A549 (cell line): ENCODE measurements at regions not wholly inside any gene's neighbourhood (a gene's known extent, or its start where the extent isn't known, plus 50 kb on each side); places are given as distances from the start of the nearest gene placed in this dataset.

Experiments
- ATAC-seq, 2 experiments: fragments of 200-7000 bp in 1 of 2; fragments of >200 bp in 1 of 2; cut with Nextera tagmentation in 1 of 2; cut with Tn5 transposase in 1 of 2; 3 replicates each; pipeline versions ENCODE4 v1.8.0 to v1.9.1; 2018 to 2020; ENCODE audit warnings: mild to moderate bottlenecking in 1 of 2, moderate library complexity in 1 of 2
- CTCF ChIA-PET: fragments of 300-600 bp; sonication (Branson Sonifier 250); formaldehyde crosslinking; extraction: SDS; loops from one replicate; lab custom pipeline; 2021; ENCODE audit warnings: antibody characterized with exemption, inconsistent platforms; lab: Yijun Ruan, JAX
- POLR2A ChIA-PET: fragments of 350-600 bp; formaldehyde crosslinking; extraction: SDS; loops from one replicate; lab custom pipeline; 2021; ENCODE audit warnings: antibody characterized with exemption, inconsistent platforms; lab: Yijun Ruan, JAX
- DNase-seq, 2 experiments: peaks; one replicate each; pipeline versions ENCODE4 v3.0.0 to v3.0.0-alpha.2; 2011 to 2016; ENCODE audit warnings: low read depth in 1 of 2, low spot score in 1 of 2
- FAIRE-seq: peaks from 2 replicates; lab custom pipeline; 2011; peaks lifted over from hg19 to GRCh38; lab: Jason Lieb, UNC
- H3K27ac ChIP-seq, 2 experiments: fragments of >200 bp; sonication (Bioruptor Twin); formaldehyde crosslinking; 3 replicates each; pipeline ENCODE4 v1.5.1; 2016 to 2017
- H3K4me1 ChIP-seq: fragments of >200 bp; sonication (Bioruptor Twin); formaldehyde crosslinking; 3 replicates; pipeline ENCODE4 v1.6.1; 2016
- H3K4me2 ChIP-seq: fragments of >200 bp; sonication (Bioruptor Twin); formaldehyde crosslinking; 3 replicates; pipeline ENCODE4 v1.6.1; 2016
- H3K4me3 ChIP-seq: fragments of >200 bp; sonication (Bioruptor Twin); formaldehyde crosslinking; 3 replicates; pipeline ENCODE4 v1.5.1; 2016
- H3K9me3 ChIP-seq: fragments of >200 bp; sonication (Bioruptor Twin); formaldehyde crosslinking; 3 replicates; pipeline ENCODE4 v1.6.1; 2016
- CEBPB ChIP-seq, 2 experiments: fragments of >200 bp in 1 of 2; sonication (Bioruptor Twin) in 1 of 2; formaldehyde crosslinking in 1 of 2; IDR thresholded peaks; 2 replicates each; pipeline ENCODE4 v1.6.1; 2012 to 2016
- HDAC2 ChIP-seq: fragments of 200-600 bp; sonication (generic); IDR thresholded peaks from 2 replicates; pipeline ENCODE4 v1.6.1; 2016
- HOXB13 ChIP-seq: fragments of 250-450 bp; sonication (Bioruptor Pico); IDR thresholded peaks from 2 replicates; pipeline ENCODE4 v1.5.0; 2020; ENCODE audit warnings: low read depth, mild to moderate bottlenecking, moderate library complexity
- JUNB ChIP-seq: fragments of >200 bp; sonication (Bioruptor Twin); formaldehyde crosslinking; IDR thresholded peaks from 2 replicates; pipeline ENCODE4 v1.6.1; 2016
- KDM1A ChIP-seq: fragments of 200-600 bp; sonication (generic); IDR thresholded peaks from 2 replicates; pipeline ENCODE4 v1.6.1; 2016; ENCODE audit warnings: low read depth, mild to moderate bottlenecking
- MYC ChIP-seq: IDR thresholded peaks from 2 replicates; pipeline ENCODE4 v1.6.1; 2012; ENCODE audit warnings: mild to moderate bottlenecking, inconsistent platforms, low read length, improper control_type of control experiment, borderline replicate concordance
- NPAS2 ChIP-seq: fragments of 250-450 bp; sonication (Bioruptor Pico); IDR thresholded peaks from 2 replicates; pipeline ENCODE4 v1.8.0; 2022; ENCODE audit warnings: mild to moderate bottlenecking, moderate library complexity, borderline replicate concordance
- NR3C1 ChIP-seq: fragments of >200 bp; sonication (Bioruptor Twin); formaldehyde crosslinking; IDR thresholded peaks from 3 replicates; pipeline ENCODE4 v1.6.1; 2017
- POLR2AphosphoS2 ChIP-seq: conservative IDR thresholded peaks from 2 replicates; pipeline ENCODE4 v1.6.1; 2012; ENCODE audit warnings: low read length, improper control_type of control experiment, inconsistent platforms
- RARB ChIP-seq: fragments of 250-450 bp; sonication (Bioruptor Pico); IDR thresholded peaks from 2 replicates; pipeline ENCODE4 v1.8.0; 2021; ENCODE audit warnings: mild to moderate bottlenecking, moderate library complexity
- SREBF2 ChIP-seq: fragments of 450-650 bp; IDR thresholded peaks from 2 replicates; pipeline ENCODE4 v1.6.1; 2014; ENCODE audit warnings: mild to moderate bottlenecking, moderate library complexity
- ZNF302 ChIP-seq: fragments of 250-450 bp; sonication (Bioruptor Pico); IDR thresholded peaks from 2 replicates; pipeline ENCODE4 v1.9.0; 2021; ENCODE audit warnings: inconsistent platforms, mild to moderate bottlenecking, moderate library complexity
- WGBS: methylation state at CpG from one replicate; pipeline ENCODE4 v1.1.6; 2017; ENCODE audit errors: missing lambda C conversion rate; 5-methylcytosine and 5-hydroxymethylcytosine counted together
- TF ChIP-seq, protein P1 (sequence below): fragments of 150-350 bp; IDR thresholded peaks from 2 replicates; pipeline ENCODE4 v1.6.1; 2014; ENCODE audit warnings: low read depth, mild to moderate bottlenecking, low read length
- TF ChIP-seq, protein P2 (sequence below): fragments of 250-450 bp; sonication (Bioruptor Pico); IDR thresholded peaks from 2 replicates; pipeline ENCODE4 v1.5.0; 2020; ENCODE audit warnings: low read depth, mild to moderate bottlenecking, moderate library complexity
- TF ChIP-seq, protein P3 (sequence below): fragments of >200 bp; sonication (Bioruptor Twin); formaldehyde crosslinking; IDR thresholded peaks from 3 replicates; pipeline ENCODE4 v1.5.1; 2016
- TF ChIP-seq, protein P4 (sequence below): IDR thresholded peaks from 2 replicates; pipeline ENCODE4 v1.6.1; 2012; ENCODE audit warnings: low read depth, borderline replicate concordance
- TF ChIP-seq, protein P5 (sequence below): fragments of >200 bp; sonication (Bioruptor Twin); formaldehyde crosslinking; IDR thresholded peaks from 3 replicates; pipeline ENCODE4 v1.6.1; 2016
- TF ChIP-seq, protein P6 (sequence below): fragments of 250-450 bp; sonication (Bioruptor Pico); IDR thresholded peaks from 2 replicates; pipeline ENCODE4 v1.5.0; 2021; ENCODE audit warnings: mild to moderate bottlenecking, moderate library complexity, borderline replicate concordance

DNA sequence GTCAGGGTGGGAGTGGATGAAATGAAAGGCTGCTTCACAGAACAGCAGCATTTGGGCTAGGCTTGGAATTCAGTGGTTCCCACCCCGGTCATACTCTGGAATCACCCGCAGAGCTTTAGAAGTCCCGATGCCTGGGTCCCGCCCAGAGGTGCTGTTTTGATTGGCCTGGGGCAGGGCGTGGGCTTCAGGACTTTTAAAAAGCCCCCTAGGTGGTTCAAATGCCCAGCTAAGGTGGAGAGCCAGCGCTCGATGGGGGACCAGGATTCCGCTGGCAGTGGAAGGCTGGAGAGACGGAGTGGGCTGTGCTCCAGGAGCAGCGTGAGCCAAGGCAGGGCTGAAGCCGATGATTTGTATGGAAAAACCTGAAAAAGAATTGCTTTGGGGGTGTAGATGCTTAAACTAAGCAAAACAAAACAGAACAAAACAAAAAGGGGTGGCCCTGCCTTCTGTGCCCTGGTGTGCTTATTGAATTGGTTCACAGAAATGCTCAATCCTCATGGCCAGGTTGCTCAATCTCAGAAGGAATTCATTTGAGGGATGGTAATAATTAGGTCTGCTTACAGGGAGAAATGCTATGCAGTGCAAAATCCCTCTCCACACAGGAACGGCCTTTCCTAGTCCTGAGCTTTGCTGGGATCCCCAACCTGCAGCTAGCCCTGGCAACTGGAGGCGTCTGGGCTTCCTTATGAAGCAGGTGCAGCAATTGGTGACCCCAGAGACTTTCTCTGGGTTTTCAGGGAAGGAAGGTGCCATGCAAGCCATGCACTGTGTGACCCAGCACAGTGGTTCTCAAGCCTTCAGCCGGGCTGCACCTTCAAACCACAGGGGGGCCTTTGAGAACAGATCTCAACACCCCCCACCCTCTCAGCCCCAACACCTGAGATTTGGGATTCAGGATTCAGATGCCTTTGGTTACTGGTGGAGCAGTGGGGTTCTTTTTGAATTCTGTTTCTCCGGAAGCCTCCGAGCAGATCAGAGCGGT is 174.0 kb upstream of the ZNF618 start:
- DNase-seq, result no peak
- 75% methylated on average over 17 of the region's 17 CpGs for WGBS
- POLR2A ChIA-PET, result no interaction called here
- H3K9me3 ChIP-seq, result no peaks in the 10 kb centered on the region
- TF ChIP-seq NPAS2 (CRISPR knock-in tag) (no peak), KDM1A (no peak), CEBPB (IDR thresholded peaks at IDR 0.05) (no peak), JUNB (no peak), POLR2AphosphoS2 (no peak), HDAC2 (no peak), RARB (CRISPR knock-in tag) (no peak), NR3C1 (no peak)
- TF ChIP-seq, protein P1, sequence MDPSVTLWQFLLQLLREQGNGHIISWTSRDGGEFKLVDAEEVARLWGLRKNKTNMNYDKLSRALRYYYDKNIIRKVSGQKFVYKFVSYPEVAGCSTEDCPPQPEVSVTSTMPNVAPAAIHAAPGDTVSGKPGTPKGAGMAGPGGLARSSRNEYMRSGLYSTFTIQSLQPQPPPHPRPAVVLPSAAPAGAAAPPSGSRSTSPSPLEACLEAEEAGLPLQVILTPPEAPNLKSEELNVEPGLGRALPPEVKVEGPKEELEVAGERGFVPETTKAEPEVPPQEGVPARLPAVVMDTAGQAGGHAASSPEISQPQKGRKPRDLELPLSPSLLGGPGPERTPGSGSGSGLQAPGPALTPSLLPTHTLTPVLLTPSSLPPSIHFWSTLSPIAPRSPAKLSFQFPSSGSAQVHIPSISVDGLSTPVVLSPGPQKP, result no peak
- TF ChIP-seq, protein P2, sequence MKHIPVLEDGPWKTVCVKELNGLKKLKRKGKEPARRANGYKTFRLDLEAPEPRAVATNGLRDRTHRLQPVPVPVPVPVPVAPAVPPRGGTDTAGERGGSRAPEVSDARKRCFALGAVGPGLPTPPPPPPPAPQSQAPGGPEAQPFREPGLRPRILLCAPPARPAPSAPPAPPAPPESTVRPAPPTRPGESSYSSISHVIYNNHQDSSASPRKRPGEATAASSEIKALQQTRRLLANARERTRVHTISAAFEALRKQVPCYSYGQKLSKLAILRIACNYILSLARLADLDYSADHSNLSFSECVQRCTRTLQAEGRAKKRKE, result no peak
- TF ChIP-seq, protein P3, sequence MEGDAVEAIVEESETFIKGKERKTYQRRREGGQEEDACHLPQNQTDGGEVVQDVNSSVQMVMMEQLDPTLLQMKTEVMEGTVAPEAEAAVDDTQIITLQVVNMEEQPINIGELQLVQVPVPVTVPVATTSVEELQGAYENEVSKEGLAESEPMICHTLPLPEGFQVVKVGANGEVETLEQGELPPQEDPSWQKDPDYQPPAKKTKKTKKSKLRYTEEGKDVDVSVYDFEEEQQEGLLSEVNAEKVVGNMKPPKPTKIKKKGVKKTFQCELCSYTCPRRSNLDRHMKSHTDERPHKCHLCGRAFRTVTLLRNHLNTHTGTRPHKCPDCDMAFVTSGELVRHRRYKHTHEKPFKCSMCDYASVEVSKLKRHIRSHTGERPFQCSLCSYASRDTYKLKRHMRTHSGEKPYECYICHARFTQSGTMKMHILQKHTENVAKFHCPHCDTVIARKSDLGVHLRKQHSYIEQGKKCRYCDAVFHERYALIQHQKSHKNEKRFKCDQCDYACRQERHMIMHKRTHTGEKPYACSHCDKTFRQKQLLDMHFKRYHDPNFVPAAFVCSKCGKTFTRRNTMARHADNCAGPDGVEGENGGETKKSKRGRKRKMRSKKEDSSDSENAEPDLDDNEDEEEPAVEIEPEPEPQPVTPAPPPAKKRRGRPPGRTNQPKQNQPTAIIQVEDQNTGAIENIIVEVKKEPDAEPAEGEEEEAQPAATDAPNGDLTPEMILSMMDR, result no peak
- TF ChIP-seq, protein P4, sequence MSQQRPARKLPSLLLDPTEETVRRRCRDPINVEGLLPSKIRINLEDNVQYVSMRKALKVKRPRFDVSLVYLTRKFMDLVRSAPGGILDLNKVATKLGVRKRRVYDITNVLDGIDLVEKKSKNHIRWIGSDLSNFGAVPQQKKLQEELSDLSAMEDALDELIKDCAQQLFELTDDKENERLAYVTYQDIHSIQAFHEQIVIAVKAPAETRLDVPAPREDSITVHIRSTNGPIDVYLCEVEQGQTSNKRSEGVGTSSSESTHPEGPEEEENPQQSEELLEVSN, result no peak
- TF ChIP-seq, protein P5, sequence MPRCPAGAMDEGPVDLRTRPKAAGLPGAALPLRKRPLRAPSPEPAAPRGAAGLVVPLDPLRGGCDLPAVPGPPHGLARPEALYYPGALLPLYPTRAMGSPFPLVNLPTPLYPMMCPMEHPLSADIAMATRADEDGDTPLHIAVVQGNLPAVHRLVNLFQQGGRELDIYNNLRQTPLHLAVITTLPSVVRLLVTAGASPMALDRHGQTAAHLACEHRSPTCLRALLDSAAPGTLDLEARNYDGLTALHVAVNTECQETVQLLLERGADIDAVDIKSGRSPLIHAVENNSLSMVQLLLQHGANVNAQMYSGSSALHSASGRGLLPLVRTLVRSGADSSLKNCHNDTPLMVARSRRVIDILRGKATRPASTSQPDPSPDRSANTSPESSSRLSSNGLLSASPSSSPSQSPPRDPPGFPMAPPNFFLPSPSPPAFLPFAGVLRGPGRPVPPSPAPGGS, result no peak
- TF ChIP-seq, all 56 proteins: peak for 0
- FAIRE-seq (no peak), ATAC-seq (no peak)
- H3K4me2 ChIP-seq, result no peak overlapping the region
- CTCF ChIA-PET, result interaction anchor here (0.5 kb wide), 1 partner anchor 26 kb away, joined by 3 read pairs; no protein-coding TSS in a partner anchor
- no peak overlapping the region for H3K27ac ChIP-seq
- no peak overlapping the region for H3K4me3 ChIP-seq
- no peaks in the 10 kb centered on the region; the same call in 2 of the 3 replicates for H3K4me1 ChIP-seq

DNA sequence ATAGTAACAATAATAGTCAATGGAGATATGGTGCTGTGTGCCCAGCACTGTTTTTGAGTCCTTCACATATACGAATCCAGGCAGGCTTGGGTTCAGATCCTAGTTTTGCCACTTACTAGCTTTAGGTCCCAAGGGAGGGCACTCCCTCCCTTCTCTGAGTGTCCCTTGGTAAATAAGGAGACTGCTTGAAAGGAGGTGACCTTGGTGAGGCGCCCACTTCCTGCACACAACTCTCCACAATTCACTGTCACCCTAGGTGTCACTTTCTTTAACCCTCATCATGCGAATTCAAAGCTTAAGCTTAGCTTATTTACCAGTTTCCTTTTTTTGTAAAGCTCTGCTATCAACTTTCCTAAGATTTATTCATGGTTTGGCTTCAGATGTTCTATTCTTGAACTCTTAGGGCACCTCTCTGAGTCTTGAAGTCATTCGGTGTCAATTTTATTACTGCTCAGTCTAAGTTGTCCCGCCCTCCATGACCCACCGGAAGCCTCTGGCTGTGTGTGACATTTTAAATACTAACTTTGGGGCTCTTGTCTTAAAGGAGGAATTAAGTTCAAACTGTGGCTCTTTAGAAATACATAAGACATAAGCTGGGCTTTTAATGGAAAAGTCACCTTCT is 170.7 kb upstream of the ZNF618 start:
- H3K27ac ChIP-seq, result no peak overlapping the region
- no peak for TF ChIP-seq ZNF302 (CRISPR knock-in tag)
- TF ChIP-seq, protein P6, sequence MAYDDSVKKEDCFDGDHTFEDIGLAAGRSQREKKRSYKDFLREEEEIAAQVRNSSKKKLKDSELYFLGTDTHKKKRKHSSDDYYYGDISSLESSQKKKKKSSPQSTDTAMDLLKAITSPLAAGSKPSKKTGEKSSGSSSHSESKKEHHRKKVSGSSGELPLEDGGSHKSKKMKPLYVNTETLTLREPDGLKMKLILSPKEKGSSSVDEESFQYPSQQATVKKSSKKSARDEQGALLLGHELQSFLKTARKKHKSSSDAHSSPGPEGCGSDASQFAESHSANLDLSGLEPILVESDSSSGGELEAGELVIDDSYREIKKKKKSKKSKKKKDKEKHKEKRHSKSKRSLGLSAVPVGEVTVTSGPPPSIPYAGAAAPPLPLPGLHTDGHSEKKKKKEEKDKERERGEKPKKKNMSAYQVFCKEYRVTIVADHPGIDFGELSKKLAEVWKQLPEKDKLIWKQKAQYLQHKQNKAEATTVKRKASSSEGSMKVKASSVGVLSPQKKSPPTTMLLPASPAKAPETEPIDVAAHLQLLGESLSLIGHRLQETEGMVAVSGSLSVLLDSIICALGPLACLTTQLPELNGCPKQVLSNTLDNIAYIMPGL (CRISPR knock-in tag), result no peak
- no peak for TF ChIP-seq HOXB13
- TF ChIP-seq, protein P5, result no peak
- no peak for TF ChIP-seq MYC
- no peak for TF ChIP-seq SREBF2
- ChIA-PET POLR2A (no interaction called here), CTCF (interaction anchor here (0.6 to 2.3 kb wide), 5 partner anchors 14 to 594 kb away, joined by 3 to 8 read pairs (median 3); no protein-coding TSS in a partner anchor)
- WGBS, result 69% methylated on average over 6 of the region's 6 CpGs
- ATAC-seq, result no peak
- H3K4me1 ChIP-seq, result no peaks in the 10 kb centered on the region; the same call in 2 of the 3 replicates
- no peak for FAIRE-seq
- H3K4me3 ChIP-seq, result no peak overlapping the region
- no peak overlapping the region for H3K4me2 ChIP-seq
- H3K9me3 ChIP-seq, result peaks cover 5% of the 10 kb centered on the region; the same call in 1 of the 3 replicates
- DNase-seq, result no peak
